Testis (tissue), 2 donors: ENCODE measurements at regions not wholly inside any gene's neighbourhood (a gene's known extent, or its start where the extent isn't known, plus 50 kb on each side); places are given as distances from the start of the nearest gene placed in this dataset.
"Not testable (repeated sequence)": the region's sequence is repeated elsewhere in the genome, so short reads cannot be mapped to it uniquely, and the experiment has no call there.

Experiments
- DNase-seq: peaks from one replicate; pipeline ENCODE4 v3.0.0-alpha.2; 2019
- H3K27ac ChIP-seq, 2 donors: fragments of 200-600 bp; sonication (generic); one replicate each; pipeline ENCODE4 v1.5.1; 2019
- H3K27me3 ChIP-seq: fragments of 200-600 bp; sonication (generic); one replicate; pipeline ENCODE4 v1.5.1; 2019
- H3K36me3 ChIP-seq: fragments of 200-600 bp; sonication (generic); one replicate; pipeline ENCODE4 v1.5.1; 2017; ENCODE audit warnings: low read depth; ENCODE audit errors: missing control alignments
- H3K4me1 ChIP-seq: fragments of 200-600 bp; sonication (generic); one replicate; pipeline ENCODE4 v1.5.1; 2019
- H3K4me3 ChIP-seq, 2 donors: fragments of 200-600 bp; sonication (generic); one replicate each; pipeline ENCODE4 v1.5.1; 2017 to 2019
- H3K9me3 ChIP-seq: fragments of 200-600 bp; sonication (generic); one replicate; pipeline ENCODE4 v1.5.1; 2017
- POLR2A ChIP-seq: fragments of 450-650 bp; IDR thresholded peaks from one replicate; pipeline ENCODE4 v1.6.1; 2017; ENCODE audit warnings: antibody characterized with exemption, mild to moderate bottlenecking, moderate library complexity
- WGBS, 2 donors: methylation state at CpG; one replicate each; pipeline ENCODE4 v1.1.5; 2018; 5-methylcytosine and 5-hydroxymethylcytosine counted together
- intact Hi-C: fragments of 100-400 bp; cut with DNase I; formaldehyde crosslinking; loops from one replicate; pipeline ENCODE4 v1.15.1; 2023; ENCODE audit warnings: low total_unique reads
- TF ChIP-seq, protein P1 (sequence below), 3 experiments: fragments of 450-650 bp in 2 of 3; fragments of 200-600 bp in 1 of 3; sonication (generic) in 1 of 3; IDR thresholded peaks; one replicate each; pipeline ENCODE4 v1.5.1; 2016 to 2019; ENCODE audit warnings: antibody characterized with exemption in 3 of 3, mild to moderate bottlenecking in 2 of 3, moderate library complexity in 1 of 3

DNA sequence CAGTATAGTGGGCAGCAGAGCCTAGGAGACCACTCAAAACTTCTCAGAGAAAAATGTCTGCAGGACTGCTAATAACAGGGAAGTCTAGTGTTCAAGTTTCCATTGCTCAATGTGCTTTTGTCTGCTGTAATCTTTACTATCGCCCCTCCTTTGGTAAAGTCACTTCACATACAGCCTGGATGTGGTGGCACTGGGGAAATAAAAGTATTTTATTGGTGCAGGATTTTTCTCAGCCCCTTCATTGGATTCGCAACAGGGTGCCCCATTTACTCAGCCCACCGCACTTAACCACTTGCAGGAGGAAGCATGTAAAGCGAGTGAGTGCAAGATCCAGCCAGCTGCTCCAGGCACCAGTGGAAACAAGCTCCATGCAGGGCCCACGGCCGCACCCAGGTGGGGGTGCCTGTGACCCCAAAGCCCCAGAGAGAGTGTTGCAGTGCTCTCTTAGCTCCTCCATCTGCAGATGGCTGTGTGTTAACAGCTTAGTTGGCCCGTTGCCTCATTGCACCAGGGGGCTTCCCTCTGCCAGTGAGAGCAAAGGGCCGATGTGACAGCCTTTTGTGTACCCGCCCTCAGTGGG lies 163.5 kb upstream of the TMEM72 start:
- Histone ChIP-seq H3K27me3 (no peaks in the 10 kb centered on the region), H3K4me1 (no peaks in the 10 kb centered on the region), H3K27ac (no peak overlapping the region), H3K4me3 (no peak overlapping the region), H3K36me3 (no peaks in the 10 kb centered on the region), H3K9me3 (no peaks in the 10 kb centered on the region)
- no peak for DNase-seq
- TF ChIP-seq, protein P1, sequence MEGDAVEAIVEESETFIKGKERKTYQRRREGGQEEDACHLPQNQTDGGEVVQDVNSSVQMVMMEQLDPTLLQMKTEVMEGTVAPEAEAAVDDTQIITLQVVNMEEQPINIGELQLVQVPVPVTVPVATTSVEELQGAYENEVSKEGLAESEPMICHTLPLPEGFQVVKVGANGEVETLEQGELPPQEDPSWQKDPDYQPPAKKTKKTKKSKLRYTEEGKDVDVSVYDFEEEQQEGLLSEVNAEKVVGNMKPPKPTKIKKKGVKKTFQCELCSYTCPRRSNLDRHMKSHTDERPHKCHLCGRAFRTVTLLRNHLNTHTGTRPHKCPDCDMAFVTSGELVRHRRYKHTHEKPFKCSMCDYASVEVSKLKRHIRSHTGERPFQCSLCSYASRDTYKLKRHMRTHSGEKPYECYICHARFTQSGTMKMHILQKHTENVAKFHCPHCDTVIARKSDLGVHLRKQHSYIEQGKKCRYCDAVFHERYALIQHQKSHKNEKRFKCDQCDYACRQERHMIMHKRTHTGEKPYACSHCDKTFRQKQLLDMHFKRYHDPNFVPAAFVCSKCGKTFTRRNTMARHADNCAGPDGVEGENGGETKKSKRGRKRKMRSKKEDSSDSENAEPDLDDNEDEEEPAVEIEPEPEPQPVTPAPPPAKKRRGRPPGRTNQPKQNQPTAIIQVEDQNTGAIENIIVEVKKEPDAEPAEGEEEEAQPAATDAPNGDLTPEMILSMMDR (IDR thresholded peaks at IDR 0.05): no peak
- WGBS, 2 donors: 88 to 96% methylated on average over 9 of the region's 9 CpGs
- intact Hi-C loops: no loop called here

DNA sequence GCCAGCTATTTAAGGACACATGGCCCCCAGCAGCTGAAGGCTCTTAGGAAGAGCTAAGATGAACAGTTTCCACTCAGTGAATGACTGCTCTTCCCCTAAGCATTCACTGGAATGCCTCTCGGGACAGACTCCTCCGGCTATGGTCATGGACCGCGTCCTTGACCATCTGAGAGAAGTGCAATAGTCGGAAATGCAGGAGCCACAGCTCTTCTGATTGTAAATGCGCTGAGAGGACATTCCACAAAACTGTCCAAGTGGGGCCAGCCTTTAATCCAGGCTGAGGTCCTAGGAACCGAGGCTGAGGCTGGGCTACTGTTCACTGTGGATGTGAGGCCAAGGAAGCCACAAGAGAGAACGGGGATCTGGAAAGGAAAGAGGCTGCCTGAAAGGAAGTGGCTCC lies 162.0 kb upstream of the TMEM72 start:
- H3K9me3 ChIP-seq: no peaks in the 10 kb centered on the region
- no peaks in the 10 kb centered on the region for H3K27me3 ChIP-seq
- no peak overlapping the region for H3K27ac ChIP-seq
- TF ChIP-seq, protein P1 (IDR thresholded peaks at IDR 0.05): no peak
- no peak for TF ChIP-seq POLR2A
- no peaks in the 10 kb centered on the region for H3K36me3 ChIP-seq
- 83 to 84% methylated on average over 8 of the region's 8 CpGs for WGBS, 2 donors
- DNase-seq: no peak
- no peak overlapping the region for H3K4me3 ChIP-seq
- H3K4me1 ChIP-seq: no peaks in the 10 kb centered on the region
- intact Hi-C loops: no loop called here

DNA sequence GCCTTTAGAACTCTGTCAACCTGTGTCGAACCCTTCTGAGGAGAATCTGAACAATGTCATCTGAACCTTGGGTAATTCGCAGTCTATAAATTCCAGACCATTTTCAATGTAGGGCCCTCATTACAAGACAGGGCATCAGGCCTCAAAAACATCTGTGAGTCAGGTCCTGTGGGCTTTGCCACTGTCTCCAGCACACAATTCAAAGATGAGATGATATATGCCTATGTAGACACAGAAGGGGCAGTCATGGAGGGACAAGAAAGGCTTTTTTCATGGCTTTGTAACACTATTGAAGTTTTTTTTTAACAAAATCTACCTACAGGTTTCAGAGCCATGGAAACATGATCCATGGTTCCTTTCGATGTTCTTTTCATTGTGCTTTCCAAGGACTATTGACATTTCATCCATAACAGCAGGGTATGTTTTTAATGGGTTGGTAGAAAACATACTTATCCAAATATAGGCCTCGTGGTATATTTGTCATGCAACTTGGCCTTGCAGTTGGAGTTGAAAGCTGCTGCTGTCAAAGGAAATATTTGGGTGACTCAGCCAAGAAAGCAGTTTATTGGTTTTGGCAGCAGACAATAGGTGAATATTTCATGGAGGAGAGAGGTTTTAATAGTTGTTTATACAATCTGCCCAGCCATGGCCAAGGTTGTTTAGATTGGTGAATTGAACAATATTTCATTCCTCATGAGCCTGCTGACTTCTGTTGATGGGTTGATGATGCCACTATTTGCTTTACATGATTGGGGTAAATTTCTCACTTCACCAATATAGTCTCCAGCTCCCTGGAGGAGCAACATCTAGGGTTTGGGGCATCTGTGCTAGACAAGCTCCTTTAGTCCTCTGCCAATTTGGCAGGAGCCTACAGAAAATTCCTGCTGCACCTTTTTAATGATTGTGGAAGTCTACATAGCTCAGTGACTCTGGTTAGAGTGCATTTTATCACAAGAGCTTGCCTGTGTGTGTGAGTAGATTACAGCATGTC lies 158.4 kb upstream of the TMEM72 start:
- 77 to 82% methylated on average over 4 of the region's 4 CpGs for WGBS, 2 donors
- Histone ChIP-seq H3K27ac (no peak overlapping the region), H3K36me3 (no peaks in the 10 kb centered on the region), H3K4me3 (no peak overlapping the region), H3K4me1 (no peaks in the 10 kb centered on the region), H3K27me3 (no peaks in the 10 kb centered on the region), H3K9me3 (no peaks in the 10 kb centered on the region)
- TF ChIP-seq, protein P1 (IDR thresholded peaks at IDR 0.05): no peak
- TF ChIP-seq POLR2A: no peak
- no peak for DNase-seq
- intact Hi-C loops: no loop called here

DNA sequence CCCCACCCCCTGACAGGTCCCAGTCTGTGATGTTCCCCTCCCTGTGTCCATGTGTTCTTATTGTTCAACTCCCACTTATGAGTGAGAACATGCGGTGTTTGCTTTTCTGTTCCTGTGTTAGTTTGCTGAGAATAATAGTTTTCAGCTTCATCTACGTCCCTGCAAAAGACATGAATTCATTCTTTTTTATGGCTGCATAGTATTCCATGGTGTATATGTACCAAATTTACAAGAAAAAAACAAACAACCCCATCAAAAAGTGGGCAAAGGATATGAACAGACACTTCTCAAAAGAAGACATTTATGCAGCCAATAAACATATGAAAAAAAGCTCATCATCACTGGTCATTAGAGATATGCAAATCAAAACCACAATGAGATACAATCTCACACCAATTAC lies 156.8 kb upstream of the TMEM72 start:
- DNase-seq, H3K9me3 ChIP-seq, H3K27ac ChIP-seq, H3K27me3 ChIP-seq, H3K36me3 ChIP-seq, H3K4me1 ChIP-seq, H3K4me3 ChIP-seq, intact Hi-C loops: not testable (repeated sequence)
- WGBS, 2 donors: 92 to 94% methylated on average over 2 of the region's 2 CpGs

DNA sequence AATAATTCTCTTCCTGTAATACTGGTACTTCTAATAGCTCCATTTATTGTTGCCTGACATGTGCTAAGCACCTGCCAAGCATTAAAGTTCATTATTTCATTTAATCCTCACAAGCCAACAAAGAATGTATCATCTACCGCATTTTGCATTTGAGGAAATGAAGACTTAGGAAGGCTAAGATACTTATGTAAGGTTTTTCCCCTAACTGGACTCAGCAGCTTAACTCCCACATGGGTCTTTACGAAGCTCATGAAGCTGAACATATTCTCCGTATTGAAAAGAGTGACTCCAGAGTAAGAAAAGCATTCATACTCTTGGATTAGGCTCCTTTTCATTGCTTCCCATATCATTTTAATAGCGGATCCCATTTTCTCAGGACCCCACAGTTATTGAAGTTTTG lies 155.7 kb upstream of the TMEM72 start:
- H3K9me3 ChIP-seq: no peaks in the 10 kb centered on the region
- TF ChIP-seq, protein P1 (IDR thresholded peaks at IDR 0.05): no peak
- no peak for TF ChIP-seq POLR2A
- H3K36me3 ChIP-seq: no peaks in the 10 kb centered on the region
- no peak for DNase-seq
- WGBS, 2 donors: 85 to 91% methylated on average over 4 of the region's 4 CpGs
- no peaks in the 10 kb centered on the region for H3K27me3 ChIP-seq
- H3K4me3 ChIP-seq: no peak overlapping the region
- no peak overlapping the region for H3K27ac ChIP-seq
- no peaks in the 10 kb centered on the region for H3K4me1 ChIP-seq
- intact Hi-C loops: no loop called here
